Body of pancreas (tissue), 4 donors: ENCODE measurements at regions not wholly inside any gene's neighbourhood (a gene's known extent, or its start where the extent isn't known, plus 50 kb on each side); places are given as distances from the start of the nearest gene placed in this dataset.

Source experiments
- ATAC-seq: fragments of 150-250 bp; one replicate; pipeline ENCODE4 v1.9.1; 2016
- DNase-seq, 4 donors: peaks; one replicate each; pipeline ENCODE4 v3.0.0-alpha.2; 2019
- H3K27ac ChIP-seq, 4 donors: fragments of 200-600 bp; sonication (generic); 1 replicate in 3 of 4; 2 replicates in 1 of 4; pipeline versions ENCODE4 v1.5.1 to v1.6.1; 2016 to 2019; ENCODE audit warnings: mild to moderate bottlenecking in 1 of 4, mixed read lengths in 1 of 4, moderate library complexity in 1 of 4
- H3K27me3 ChIP-seq, 2 donors: fragments of 200-600 bp; sonication (generic); one replicate each; pipeline ENCODE4 v1.6.0; 2016; ENCODE audit warnings: mild to moderate bottlenecking in 1 of 2
- H3K36me3 ChIP-seq, 2 donors: fragments of 200-600 bp; sonication (generic); replicated peaks in 1 of 2; 2 replicates each; pipeline ENCODE4 v1.5.1; 2016; ENCODE audit warnings: low read depth in 2 of 2; ENCODE audit not compliant: insufficient read depth in 1 of 2
- H3K4me1 ChIP-seq: fragments of 200-600 bp; sonication (generic); one replicate; pipeline ENCODE4 v1.6.0; 2016
- H3K4me3 ChIP-seq, 2 donors: fragments of 200-600 bp; sonication (generic); 1 replicate in 1 of 2; 2 replicates in 1 of 2; pipeline ENCODE4 v1.5.1; 2016 to 2019
- H3K9me3 ChIP-seq, 3 donors: fragments of 200-600 bp; sonication (generic); 1 replicate in 2 of 3; 2 replicates in 1 of 3; pipeline ENCODE4 v1.5.1; 2016
- POLR2A ChIP-seq, 3 donors: fragments of 450-650 bp; IDR thresholded peaks; one replicate each; pipeline ENCODE4 v1.6.1; 2016; ENCODE audit warnings: antibody characterized with exemption in 3 of 3, mild to moderate bottlenecking in 2 of 3
- WGBS, 2 donors: methylation state at CpG; one replicate each; pipeline ENCODE4 v1.1.5; 2017; 5-methylcytosine and 5-hydroxymethylcytosine counted together
- intact Hi-C: fragments of 100-400 bp; cut with DNase I; formaldehyde crosslinking; loops from one replicate; pipeline ENCODE4 v1.15.1; 2023
- TF ChIP-seq, protein P1 (sequence below), 7 experiments: fragments of 450-650 bp in 4 of 7; fragments of 200-600 bp in 3 of 7; sonication (generic) in 3 of 7; IDR thresholded peaks; one replicate each; pipeline ENCODE4 v1.5.1; 2016 to 2019; ENCODE audit warnings: antibody characterized with exemption in 7 of 7

DNA sequence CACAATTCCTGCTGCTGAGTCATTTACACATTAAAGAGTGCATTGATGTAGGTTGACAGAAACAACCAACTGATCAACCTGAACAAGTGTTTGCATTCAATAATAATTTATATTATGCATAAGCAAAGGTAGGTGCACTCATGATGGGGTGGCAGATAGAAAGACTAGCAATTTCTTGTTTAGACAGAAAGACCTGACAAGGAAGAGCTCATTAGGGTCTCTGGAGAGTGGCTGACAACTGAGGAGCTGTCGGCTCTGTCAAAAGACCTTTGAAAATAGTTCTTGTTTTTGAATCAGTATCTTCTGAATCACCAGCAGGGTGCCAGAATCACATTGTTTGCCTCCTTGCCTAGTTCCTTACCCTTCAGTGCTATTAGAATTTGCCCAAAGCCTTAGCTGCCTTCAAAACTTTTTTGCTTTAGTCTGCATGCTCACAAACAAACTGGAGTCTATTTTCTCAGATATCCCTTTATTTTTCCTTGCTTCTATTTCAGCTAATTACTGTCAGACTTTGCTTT, 234.7 kb downstream of the BTG1 start:
- Histone ChIP-seq H3K4me1 (no peaks in the 10 kb centered on the region), H3K9me3 (no peaks in the 10 kb centered on the region), H3K36me3 (no peaks in the 10 kb centered on the region), H3K27ac (no peak overlapping the region), H3K27me3 (no peaks in the 10 kb centered on the region), H3K4me3 (no peak overlapping the region)
- WGBS, 2 donors, result 65 to 77% methylated on average over 1 of the region's 1 CpG
- DNase-seq (no peak), ATAC-seq (no peak)
- intact Hi-C loops, result no loop called here
- TF ChIP-seq, protein P1, sequence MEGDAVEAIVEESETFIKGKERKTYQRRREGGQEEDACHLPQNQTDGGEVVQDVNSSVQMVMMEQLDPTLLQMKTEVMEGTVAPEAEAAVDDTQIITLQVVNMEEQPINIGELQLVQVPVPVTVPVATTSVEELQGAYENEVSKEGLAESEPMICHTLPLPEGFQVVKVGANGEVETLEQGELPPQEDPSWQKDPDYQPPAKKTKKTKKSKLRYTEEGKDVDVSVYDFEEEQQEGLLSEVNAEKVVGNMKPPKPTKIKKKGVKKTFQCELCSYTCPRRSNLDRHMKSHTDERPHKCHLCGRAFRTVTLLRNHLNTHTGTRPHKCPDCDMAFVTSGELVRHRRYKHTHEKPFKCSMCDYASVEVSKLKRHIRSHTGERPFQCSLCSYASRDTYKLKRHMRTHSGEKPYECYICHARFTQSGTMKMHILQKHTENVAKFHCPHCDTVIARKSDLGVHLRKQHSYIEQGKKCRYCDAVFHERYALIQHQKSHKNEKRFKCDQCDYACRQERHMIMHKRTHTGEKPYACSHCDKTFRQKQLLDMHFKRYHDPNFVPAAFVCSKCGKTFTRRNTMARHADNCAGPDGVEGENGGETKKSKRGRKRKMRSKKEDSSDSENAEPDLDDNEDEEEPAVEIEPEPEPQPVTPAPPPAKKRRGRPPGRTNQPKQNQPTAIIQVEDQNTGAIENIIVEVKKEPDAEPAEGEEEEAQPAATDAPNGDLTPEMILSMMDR (IDR thresholded peaks at IDR 0.05), result no peak
- TF ChIP-seq POLR2A (IDR thresholded peaks at IDR 0.05), result no peak

DNA sequence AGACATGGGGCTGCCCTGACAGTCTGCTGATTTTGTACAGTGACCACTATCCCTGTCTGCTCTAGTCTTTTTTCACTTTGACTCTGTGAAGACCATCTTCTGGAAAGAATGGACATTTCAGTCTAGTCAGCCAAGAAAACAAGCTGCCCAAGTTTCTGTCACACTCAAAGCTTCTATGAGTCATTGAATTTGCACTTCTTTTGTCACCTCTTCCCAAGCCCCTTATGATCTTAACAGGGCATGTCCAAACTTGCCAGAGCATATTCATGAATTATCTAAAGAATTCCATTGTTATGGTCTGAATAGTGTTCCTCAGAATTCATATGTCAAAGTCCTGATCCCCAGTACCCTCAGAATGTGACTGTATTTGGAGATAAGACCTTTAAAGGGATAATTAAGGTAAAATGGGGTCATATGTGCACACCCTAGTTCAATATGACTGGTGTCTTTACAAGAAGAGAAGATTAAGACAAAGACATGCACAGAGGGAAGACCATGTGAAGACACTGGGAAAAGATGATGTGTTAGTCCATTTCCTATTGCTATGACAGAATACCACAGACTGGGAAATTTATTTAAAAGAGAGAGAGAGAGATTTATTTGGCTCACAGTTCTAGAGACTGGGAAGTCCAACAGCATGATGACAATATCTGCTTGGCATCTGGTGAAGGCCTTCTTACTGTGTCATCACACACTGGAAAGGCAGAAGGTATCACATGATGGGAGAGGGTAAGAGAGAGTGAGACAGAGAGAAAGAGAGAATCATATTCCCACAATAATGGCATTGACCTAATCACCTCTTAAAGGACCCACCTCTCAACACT, 242.6 kb downstream of the BTG1 start:
- Histone ChIP-seq H3K9me3 (no peaks in the 10 kb centered on the region), H3K27me3 (no peaks in the 10 kb centered on the region), H3K27ac (no peak overlapping the region), H3K4me1 (peaks cover 11% of the 10 kb centered on the region), H3K36me3 (no peaks in the 10 kb centered on the region), H3K4me3 (no peak overlapping the region)
- intact Hi-C loops, result no loop called here
- ATAC-seq (no peak), DNase-seq (no peak)
- TF ChIP-seq POLR2A (IDR thresholded peaks at IDR 0.05), result no peak
- TF ChIP-seq, protein P1 (IDR thresholded peaks at IDR 0.05), result no peak

DNA sequence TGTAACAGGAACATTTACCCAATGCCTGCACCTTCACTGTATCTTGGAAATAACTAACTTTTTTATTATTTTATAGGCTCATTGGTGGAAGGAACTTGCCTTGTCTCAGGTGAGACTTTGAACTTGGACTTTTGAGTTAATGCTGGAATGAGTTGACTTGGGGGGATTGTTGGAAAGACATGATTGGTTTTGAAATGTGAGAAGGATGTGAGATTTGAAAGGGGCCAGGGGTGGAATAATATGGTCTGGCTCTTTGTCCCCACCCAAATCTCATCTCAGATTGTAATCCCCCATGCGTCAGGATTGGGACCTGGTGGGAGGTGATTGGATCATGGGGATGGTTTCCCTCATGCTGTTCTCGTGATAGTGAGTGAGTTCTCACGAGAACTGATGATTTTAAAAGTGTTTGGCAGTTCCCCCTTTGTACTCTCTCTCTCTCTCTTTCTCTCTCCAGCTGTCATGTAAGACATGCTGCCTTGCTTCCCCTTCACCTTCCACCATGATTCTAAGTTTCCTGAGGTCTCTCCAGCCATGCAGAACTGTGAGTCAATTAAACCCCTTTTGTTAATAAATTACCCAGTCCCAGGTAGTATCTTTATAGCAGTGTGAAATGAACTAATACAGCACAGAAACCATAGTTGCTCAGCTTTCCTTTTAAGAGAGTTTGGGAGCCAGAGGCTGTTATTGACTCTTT, 244.1 kb downstream of the BTG1 start:
- intact Hi-C loops, result no loop called here
- WGBS, 2 donors, result 89 to 94% methylated on average over 3 of the region's 3 CpGs
- Histone ChIP-seq H3K27ac (no peak overlapping the region), H3K9me3 (no peaks in the 10 kb centered on the region), H3K4me3 (no peak overlapping the region), H3K36me3 (no peaks in the 10 kb centered on the region), H3K4me1 (peaks cover 11% of the 10 kb centered on the region), H3K27me3 (no peaks in the 10 kb centered on the region)
- DNase-seq, result no peak
- TF ChIP-seq, protein P1 (IDR thresholded peaks at IDR 0.05), result no peak
- no peak for TF ChIP-seq POLR2A (IDR thresholded peaks at IDR 0.05)
- ATAC-seq, result no peak

DNA sequence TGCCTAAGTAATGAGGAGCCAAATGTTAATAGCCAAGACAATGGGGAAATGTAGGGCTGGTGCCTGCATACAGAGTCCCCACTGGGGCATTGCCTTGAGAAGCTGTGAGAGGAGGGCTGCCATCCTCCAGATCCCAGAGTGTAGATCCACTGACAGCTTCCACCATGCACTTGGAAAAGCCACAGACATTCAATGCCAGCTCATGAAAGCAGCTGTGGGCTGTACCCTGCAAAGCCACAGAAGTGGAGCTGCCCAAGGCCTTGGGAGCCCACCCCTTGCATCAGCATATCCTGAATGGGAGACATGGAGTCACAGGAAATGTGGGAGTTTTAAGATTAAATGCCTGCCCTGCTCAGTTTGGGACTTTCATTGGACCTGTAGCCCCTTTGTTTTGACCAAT, 244.7 kb downstream of the BTG1 start:
- no peak for DNase-seq
- no peak overlapping the region for H3K4me3 ChIP-seq
- no peaks in the 10 kb centered on the region for H3K27me3 ChIP-seq
- intact Hi-C loops, result no loop called here
- TF ChIP-seq, protein P1 (IDR thresholded peaks at IDR 0.05), result no peak
- no peak for TF ChIP-seq POLR2A (IDR thresholded peaks at IDR 0.05)
- H3K27ac ChIP-seq, result no peak overlapping the region
- no peak for ATAC-seq
- no peaks in the 10 kb centered on the region for H3K36me3 ChIP-seq
- H3K9me3 ChIP-seq, result no peaks in the 10 kb centered on the region
- peaks cover 11% of the 10 kb centered on the region for H3K4me1 ChIP-seq
